ENCODE measurements at regions not wholly inside any gene's neighbourhood (a gene's known extent, or its start where the extent isn't known, plus 50 kb on each side); places are given as distances from the start of the nearest gene placed in this dataset.

- no peak for TF ChIP-seq CTCF (conservative IDR thresholded peaks at IDR 0.05)
- no peak for TF ChIP-seq EZH2 (IDR thresholded peaks at IDR 0.05; ENCODE audit: low read depth)
- 0 out of 2 replicates have a peak, but pooled peaks cover 3% of the 10 kb centered on the region for H3K36me3 ChIP-seq (ENCODE audit: low read depth)
- H2AFZ ChIP-seq, result no peak overlapping the region
- ChIA-PET POLR2A (ENCODE audit: unreplicated experiment) (no interaction called here), CTCF (no interaction called here)
- no TSS peak for BruUV-seq (replicated peaks)
- intact Hi-C loops (cut with micrococcal nuclease; ENCODE audit: unreplicated experiment), result no loop called here
- no peaks in the 10 kb centered on the region for H3K9me2 ChIP-seq (ENCODE audit: insufficient read depth)
- peaks cover 10% of the 10 kb centered on the region for H3K4me1 ChIP-seq (replicated peaks; ENCODE audit: insufficient read depth)
- H3K27me3 ChIP-seq (ENCODE audit: insufficient read depth, low read depth), result no peaks in the 10 kb centered on the region
- H4K20me1 ChIP-seq (ENCODE audit: insufficient read depth), result peaks cover 27% of the 10 kb centered on the region; the same call in 1 of the 2 replicates
- H3K9me3 ChIP-seq (ENCODE audit: insufficient read depth, low read depth), result no peaks in the 10 kb centered on the region; the same call in 1 of the 2 replicates
- DNase-seq, result no peak
- peaks cover 15% of the 10 kb centered on the region for H3F3A ChIP-seq (ENCODE audit: insufficient read depth, low read depth)
- no peak overlapping the region for H3K27ac ChIP-seq
- H3K4me2 ChIP-seq, result no peak overlapping the region
- peaks cover 52% of the 10 kb centered on the region for H3K79me2 ChIP-seq (ENCODE audit: low read depth)
- no peak overlapping the region for H3K4me3 ChIP-seq
Measured at GRCh38 chr19:27796540-27796939, 1416.4 kb downstream of the UQCRFS1 start.

GRCh38 chr19:27796073-27796472 lies 1416.9 kb downstream of the UQCRFS1 start:
- no peaks in the 10 kb centered on the region for H3K27me3 ChIP-seq (ENCODE audit: insufficient read depth, low read depth)
- no peak overlapping the region for H2AFZ ChIP-seq
- BruUV-seq (replicated peaks), result no TSS peak
- H3K79me2 ChIP-seq (ENCODE audit: low read depth), result peaks cover 57% of the 10 kb centered on the region
- peaks cover 27% of the 10 kb centered on the region; the same call in 1 of the 2 replicates for H4K20me1 ChIP-seq (ENCODE audit: insufficient read depth)
- H3F3A ChIP-seq (ENCODE audit: insufficient read depth, low read depth), result peaks cover 15% of the 10 kb centered on the region
- intact Hi-C loops (cut with micrococcal nuclease; ENCODE audit: unreplicated experiment), result no loop called here
- no peak overlapping the region for H3K4me3 ChIP-seq
- H3K4me1 ChIP-seq (replicated peaks; ENCODE audit: insufficient read depth), result peaks cover 15% of the 10 kb centered on the region
- no peak overlapping the region for H3K27ac ChIP-seq
- ChIA-PET CTCF (no interaction called here), POLR2A (ENCODE audit: unreplicated experiment) (no interaction called here)
- DNase-seq, result no peak
- H3K4me2 ChIP-seq, result no peak overlapping the region
- H3K9me3 ChIP-seq (ENCODE audit: insufficient read depth, low read depth), result no peaks in the 10 kb centered on the region; the same call in 1 of the 2 replicates
- 0 out of 2 replicates have a peak, but pooled peaks cover 3% of the 10 kb centered on the region for H3K36me3 ChIP-seq (ENCODE audit: low read depth)
- no peak for TF ChIP-seq CTCF (conservative IDR thresholded peaks at IDR 0.05)
- no peak for TF ChIP-seq EZH2 (IDR thresholded peaks at IDR 0.05; ENCODE audit: low read depth)
- H3K9me2 ChIP-seq (ENCODE audit: insufficient read depth), result no peaks in the 10 kb centered on the region

- TF ChIP-seq CTCF (conservative IDR thresholded peaks at IDR 0.05) (no peak), EZH2 (IDR thresholded peaks at IDR 0.05; ENCODE audit: low read depth) (no peak)
- Histone ChIP-seq H3K79me2 (ENCODE audit: low read depth) (peaks cover 64% of the 10 kb centered on the region), H3K4me3 (no peak overlapping the region; the same call in 1 of the 2 replicates), H3K9me3 (ENCODE audit: insufficient read depth, low read depth) (no peaks in the 10 kb centered on the region; the same call in 1 of the 2 replicates), H3K4me2 (peak overlapping the region; percentile 91), H3K4me1 (replicated peaks; ENCODE audit: insufficient read depth) (peaks cover 17% of the 10 kb centered on the region), H3K27me3 (ENCODE audit: insufficient read depth, low read depth) (no peaks in the 10 kb centered on the region), H2AFZ (no peak overlapping the region), H3K27ac (no peak overlapping the region), H3K36me3 (ENCODE audit: low read depth) (0 out of 2 replicates have a peak, but pooled peaks cover 3% of the 10 kb centered on the region), H3K9me2 (ENCODE audit: insufficient read depth) (no peaks in the 10 kb centered on the region), H3F3A (ENCODE audit: insufficient read depth, low read depth) (peaks cover 15% of the 10 kb centered on the region), H4K20me1 (ENCODE audit: insufficient read depth) (peaks cover 27% of the 10 kb centered on the region; the same call in 1 of the 2 replicates)
- intact Hi-C loops (cut with micrococcal nuclease; ENCODE audit: unreplicated experiment), result no loop called here
- CTCF ChIA-PET, result no interaction called here
- DNase-seq, result no peak
- POLR2A ChIA-PET (ENCODE audit: unreplicated experiment), result no interaction called here
- BruUV-seq (replicated peaks), result no TSS peak
Measured at GRCh38 chr19:27795369-27795768, 1417.6 kb downstream of the UQCRFS1 start.

All from PC-9 (cell line).